Right lobe of liver (tissue), 6 donors: ENCODE measurements at regions not wholly inside any gene's neighbourhood (a gene's known extent, or its start where the extent isn't known, plus 50 kb on each side); places are given as distances from the start of the nearest gene placed in this dataset.

Source experiments
- ATAC-seq, 4 donors: fragments of 200-7000 bp; cut with Tn5 transposase; one replicate each; pipeline ENCODE4 v1.9.1; 2020; ENCODE audit warnings: mild to moderate bottlenecking in 4 of 4, moderate library complexity in 4 of 4
- DNase-seq, 3 donors: peaks; one replicate each; pipeline ENCODE4 v3.0.0-alpha.2; 2020
- H3K27ac ChIP-seq, 3 donors: fragments of 200-600 bp; one replicate each; pipeline ENCODE4 v1.8.0; 2022
- H3K27me3 ChIP-seq, 2 donors: fragments of 200-600 bp; one replicate each; pipeline ENCODE4 v1.8.0; 2022
- H3K36me3 ChIP-seq, 4 donors: fragments of 200-600 bp; sonication (generic) in 1 of 4; one replicate each; pipeline versions ENCODE4 v1.5.1 to v1.8.0; 2017 to 2022; ENCODE audit warnings: control low read depth in 1 of 4
- H3K4me1 ChIP-seq, 4 donors: fragments of 200-600 bp; sonication (generic) in 1 of 4; one replicate each; pipeline versions ENCODE4 v1.5.1 to v1.8.0; 2017 to 2022; ENCODE audit warnings: control low read depth in 1 of 4
- H3K4me3 ChIP-seq, 3 donors: fragments of 200-600 bp; one replicate each; pipeline ENCODE4 v1.8.0; 2022
- H3K9me3 ChIP-seq, 4 donors: fragments of 200-600 bp; sonication (generic) in 1 of 4; one replicate each; pipeline versions ENCODE4 v1.5.1 to v1.8.0; 2017 to 2022; ENCODE audit warnings: control low read depth in 1 of 4
- CTCF ChIP-seq, 4 donors: fragments of 200-600 bp in 3 of 4; fragments of 450-650 bp in 1 of 4; IDR thresholded peaks; one replicate each; pipeline versions ENCODE4 v1.5.1 to v1.8.0; 2016 to 2022; ENCODE audit warnings: antibody characterized with exemption in 4 of 4, mild to moderate bottlenecking in 2 of 4
- POLR2A ChIP-seq: fragments of 450-650 bp; IDR thresholded peaks from one replicate; pipeline ENCODE4 v1.6.1; 2017; ENCODE audit warnings: antibody characterized with exemption, mild to moderate bottlenecking
- WGBS: methylation state at CpG from one replicate; pipeline ENCODE4 v1.1.6; 2018; ENCODE audit warnings: low coverage, low lambda C conversion rate; ENCODE audit not compliant: insufficient coverage; ENCODE audit errors: missing lambda C conversion rate; 5-methylcytosine and 5-hydroxymethylcytosine counted together
- intact Hi-C, 2 donors: fragments of 100-400 bp; cut with DNase I; formaldehyde crosslinking; loops; one replicate each; pipeline versions ENCODE4 v1.11.2 to v1.14.1; 2022
- donor health status: DM: no; HTN: yes; CAD: no.
- donor health status: DM: no; HTN: no; CAD: no.
- donor health status: DM: no; HTN: no; CAD: no.
- donor health status: DM: no; HTN: yes; CAD: no.
- donor health status: DM: no; HTN: yes; CAD: no.

- intact Hi-C loops: loop anchor here in 1 of 2 donors (10.0 kb wide), 1 partner anchor 706 kb away; the partner anchor contains the start of genes HOXD8 and HOXD9
- no peak for DNase-seq
- TF ChIP-seq CTCF (IDR thresholded peaks at IDR 0.05): peak in 2 of 4 donors; percentile 13 to 14
- no peak for TF ChIP-seq POLR2A
Observed at GRCh38 chr2:176830362-176830761, 382.2 kb upstream of the HNRNPA3 start.

GRCh38 chr2:176832086-176832485 lies 380.5 kb upstream of the HNRNPA3 start:
- ATAC-seq: no peak
- no peak for DNase-seq
- H3K27me3 ChIP-seq: no peaks in the 10 kb centered on the region
- H3K4me1 ChIP-seq: no peaks in the 10 kb centered on the region
- 50% methylated on average over 1 of the region's 6 CpGs for WGBS
- no peaks in the 10 kb centered on the region for H3K9me3 ChIP-seq
- H3K36me3 ChIP-seq: no peaks in the 10 kb centered on the region
- intact Hi-C loops: loop anchor here in 1 of 2 donors (10.0 kb wide), 1 partner anchor 707 kb away; the partner anchor contains the start of genes HOXD8 and HOXD9
- H3K4me3 ChIP-seq: no peak overlapping the region
- no peak overlapping the region for H3K27ac ChIP-seq
- no peak for TF ChIP-seq POLR2A
- no peak for TF ChIP-seq CTCF (IDR thresholded peaks at IDR 0.05)

More at GRCh38 chr2:176830362-176830761, 382.2 kb upstream of the HNRNPA3 start:
- H3K4me3 ChIP-seq: no peak overlapping the region
- H3K27ac ChIP-seq: no peak overlapping the region
- WGBS: 33% methylated on average over 3 of the region's 3 CpGs
- H3K36me3 ChIP-seq: no peaks in the 10 kb centered on the region
- ATAC-seq: peak in 2 of 4 donors; percentile 23 to 35
- no peaks in the 10 kb centered on the region for H3K9me3 ChIP-seq
- H3K4me1 ChIP-seq: no peaks in the 10 kb centered on the region
- H3K27me3 ChIP-seq: peaks cover 0 to 4% of the 10 kb centered on the region in 2 donors

- no peak overlapping the region for H3K4me3 ChIP-seq
- H3K36me3 ChIP-seq: no peaks in the 10 kb centered on the region
- no peak for TF ChIP-seq CTCF (IDR thresholded peaks at IDR 0.05)
- TF ChIP-seq POLR2A: no peak
- no peaks in the 10 kb centered on the region for H3K9me3 ChIP-seq
- no peak for DNase-seq
- intact Hi-C loops: loop anchor here in 1 of 2 donors (10.0 kb wide), 1 partner anchor 709 kb away; the partner anchor contains the start of genes HOXD8 and HOXD9
- H3K4me1 ChIP-seq: no peaks in the 10 kb centered on the region
- no peak for ATAC-seq
- H3K27me3 ChIP-seq: no peaks in the 10 kb centered on the region
- H3K27ac ChIP-seq: no peak overlapping the region
Observed at GRCh38 chr2:176833671-176834070, 378.9 kb upstream of the HNRNPA3 start.

- no peak for TF ChIP-seq POLR2A
- TF ChIP-seq CTCF (IDR thresholded peaks at IDR 0.05): no peak
- H3K4me1 ChIP-seq: no peaks in the 10 kb centered on the region
- no peak overlapping the region for H3K4me3 ChIP-seq
- intact Hi-C loops: loop anchor here in 1 of 2 donors (10.0 kb wide), 1 partner anchor 709 kb away; the partner anchor contains the start of genes HOXD8 and HOXD9
- H3K36me3 ChIP-seq: no peaks in the 10 kb centered on the region
- ATAC-seq (no peak), DNase-seq (no peak)
- H3K27ac ChIP-seq: no peak overlapping the region
- WGBS: 68% methylated on average over 3 of the region's 3 CpGs
- H3K27me3 ChIP-seq: no peaks in the 10 kb centered on the region
- H3K9me3 ChIP-seq: no peaks in the 10 kb centered on the region
Observed at GRCh38 chr2:176834226-176834625, 378.4 kb upstream of the HNRNPA3 start.

GRCh38 chr2:176843208-176843607 lies 369.4 kb upstream of the HNRNPA3 start:
- intact Hi-C loops: no loop called here
- Histone ChIP-seq H3K27ac (no peak overlapping the region), H3K4me1 (no peaks in the 10 kb centered on the region), H3K36me3 (no peaks in the 10 kb centered on the region), H3K27me3 (no peaks in the 10 kb centered on the region), H3K4me3 (no peak overlapping the region), H3K9me3 (no peaks in the 10 kb centered on the region)
- DNase-seq (no peak), ATAC-seq (no peak)
- TF ChIP-seq POLR2A (no peak), CTCF (IDR thresholded peaks at IDR 0.05) (no peak)
